Stromal cell of bone marrow (primary cell): ENCODE measurements at regions not wholly inside any gene's neighbourhood (a gene's known extent, or its start where the extent isn't known, plus 50 kb on each side); places are given as distances from the start of the nearest gene placed in this dataset.

Experiments
- DNase-seq: peaks from one replicate; pipeline ENCODE4 v3.0.0-alpha.2; 2012; ENCODE audit warnings: low read depth

DNA sequence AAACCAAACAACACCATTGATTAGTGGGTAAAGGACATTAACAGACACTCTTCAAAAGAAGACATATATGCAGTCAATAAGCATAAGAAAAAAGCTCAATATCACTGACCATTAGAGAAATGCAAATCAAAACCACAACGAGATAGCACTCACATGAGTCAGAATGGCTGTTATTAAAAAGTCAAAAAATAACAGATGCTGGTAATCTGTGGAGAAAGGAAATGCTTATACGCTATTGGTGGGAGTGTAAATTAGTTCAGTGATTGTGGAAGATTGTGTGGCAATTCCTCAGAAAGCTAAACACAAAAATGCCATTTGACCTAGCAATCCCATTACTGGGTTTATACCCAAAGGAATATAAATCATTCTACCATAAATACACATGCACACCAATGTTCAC lies 182.6 kb downstream of the TRPC6 start:
- DNase-seq, result no peak

DNA sequence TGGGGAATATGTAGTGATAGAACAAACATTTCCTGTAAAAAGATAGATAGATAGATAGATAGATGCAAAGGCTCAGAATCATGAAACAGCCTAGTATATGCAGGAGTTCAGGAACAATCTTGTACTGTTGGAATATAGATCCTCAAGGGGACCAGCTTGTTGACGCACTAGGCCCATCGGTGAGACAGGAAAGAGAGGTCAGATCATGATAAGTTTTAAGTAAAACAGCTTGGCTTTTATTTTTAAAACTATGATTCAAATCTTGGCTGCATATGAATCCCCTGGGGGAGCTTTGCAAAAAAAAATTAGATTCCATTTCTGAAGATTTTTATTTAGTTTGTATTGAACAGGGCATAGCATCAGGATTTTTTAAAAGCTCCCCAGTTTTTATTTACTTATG lies 185.8 kb downstream of the TRPC6 start:
- peak; percentile 45 for DNase-seq

DNA sequence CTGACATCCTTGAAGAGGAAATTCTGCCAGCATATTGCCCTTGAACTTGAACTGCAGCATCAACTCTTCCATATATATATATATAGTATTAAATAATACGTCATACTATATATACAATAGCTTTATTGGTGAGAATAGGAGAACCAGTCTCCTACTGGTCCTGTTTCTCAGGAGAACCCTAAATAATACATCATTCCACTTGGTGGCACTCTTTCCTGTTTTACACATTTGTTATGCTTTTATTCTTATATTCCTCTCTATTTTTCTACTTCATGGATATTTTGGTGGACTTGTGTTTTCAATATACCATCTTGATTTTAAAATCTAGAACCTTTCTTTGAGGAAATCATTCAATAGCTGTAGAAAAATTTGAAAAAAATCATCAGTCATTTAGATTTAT lies 193.3 kb downstream of the TRPC6 start:
- peak; percentile 16 for DNase-seq

DNA sequence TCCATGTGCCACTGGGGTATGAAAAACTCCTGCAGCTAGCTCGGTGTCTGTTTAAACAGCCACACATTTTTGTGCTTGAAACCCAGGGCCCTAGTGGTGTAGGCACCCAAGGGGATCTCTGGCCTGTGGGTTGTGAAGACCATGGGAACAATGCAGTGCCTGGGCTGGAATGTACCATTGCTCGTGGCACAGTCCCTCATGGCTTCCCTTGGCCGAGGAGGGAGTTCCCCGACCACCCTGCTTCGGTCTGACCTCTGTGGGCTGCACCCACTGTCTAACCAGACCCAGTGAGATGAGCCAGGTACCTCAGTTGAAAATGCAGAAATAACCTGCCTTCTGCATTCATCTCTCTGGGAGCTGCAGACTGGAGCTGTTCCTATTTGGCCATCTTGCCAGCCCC lies 214.0 kb downstream of the TRPC6 start:
- DNase-seq, result no peak

DNA sequence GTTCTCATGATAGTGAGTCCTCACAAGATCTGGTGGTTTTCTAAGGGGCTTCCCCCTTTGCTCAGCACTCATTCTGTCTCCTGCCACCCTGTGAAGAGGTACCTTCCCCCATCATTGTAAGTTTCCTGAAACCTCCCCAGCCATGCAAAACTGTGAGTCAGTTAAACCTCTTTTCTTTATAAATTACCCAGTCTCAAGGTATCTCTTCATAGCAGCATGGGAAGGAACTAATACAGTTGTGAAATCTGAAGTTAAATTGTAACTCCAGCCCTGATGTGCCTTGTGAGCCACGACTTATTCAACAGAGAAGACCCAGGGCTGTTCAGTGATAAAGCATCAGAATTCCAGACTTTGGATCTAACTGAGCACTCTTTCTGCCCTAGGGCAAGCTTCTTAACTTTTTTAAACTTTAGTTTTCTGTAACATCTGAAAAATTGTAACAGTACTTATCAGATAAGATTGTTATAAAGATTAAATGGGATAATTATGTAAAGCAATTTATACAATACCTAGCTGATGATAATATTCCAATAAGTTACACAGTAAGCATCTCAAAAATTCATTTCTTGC lies 220.0 kb downstream of the TRPC6 start:
- DNase-seq, result no peak

DNA sequence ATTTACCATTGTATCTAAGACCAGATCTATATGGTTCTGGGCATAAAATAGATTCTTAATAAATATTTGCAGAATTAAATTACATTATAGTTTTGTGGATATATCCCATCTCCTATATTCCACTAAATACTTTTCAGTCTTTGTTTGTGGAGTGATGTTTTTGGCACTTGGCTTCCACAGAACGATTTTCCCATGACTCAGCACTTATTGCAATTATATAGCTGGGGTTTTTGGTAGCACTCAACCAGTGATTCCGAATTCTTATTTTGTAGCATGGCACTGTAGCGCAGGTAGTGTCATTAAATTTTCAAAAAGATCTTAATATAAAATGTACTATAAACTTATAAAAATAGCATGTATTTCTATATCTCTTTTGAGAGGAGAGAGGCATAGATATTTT lies 221.2 kb downstream of the TRPC6 start:
- no peak for DNase-seq

DNA sequence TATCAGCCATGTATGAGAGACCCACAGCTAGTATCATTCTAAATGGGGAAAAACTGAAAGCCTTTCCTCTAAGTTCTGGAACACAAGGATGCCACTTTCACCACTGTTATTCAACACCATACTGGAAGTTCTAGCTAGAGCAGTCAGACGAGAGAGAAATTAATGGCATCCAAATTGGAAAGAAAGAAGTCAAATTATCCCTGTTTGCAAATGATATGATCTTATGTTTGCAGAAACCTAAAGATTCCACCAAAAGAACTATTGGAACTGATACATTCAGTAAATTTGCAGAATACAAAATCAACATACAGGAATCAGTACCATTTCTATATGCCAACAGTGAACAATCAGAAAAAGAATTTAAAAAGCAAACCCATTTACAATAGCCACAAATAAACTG lies 226.0 kb downstream of the TRPC6 start:
- no peak for DNase-seq

DNA sequence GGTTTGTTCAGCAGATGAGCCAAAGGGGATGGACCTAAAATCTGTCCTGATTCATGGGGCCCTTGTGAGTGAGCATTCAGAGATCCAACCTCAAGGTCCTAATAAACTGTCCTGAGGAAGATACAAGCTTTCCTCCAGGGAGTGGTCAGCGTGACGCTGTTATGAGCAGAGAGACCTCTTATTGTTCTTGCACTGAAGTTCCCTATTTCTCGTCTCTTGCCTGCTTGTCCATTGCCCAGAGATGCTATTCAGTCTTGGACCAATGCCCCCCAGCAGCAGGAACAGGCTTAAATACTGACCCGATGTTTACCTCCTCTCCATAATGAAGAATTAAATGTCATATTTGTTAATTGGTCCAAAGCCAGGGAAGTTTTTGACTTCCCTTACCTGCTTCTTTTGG lies 225.2 kb upstream of the PGR start:
- no peak for DNase-seq

DNA sequence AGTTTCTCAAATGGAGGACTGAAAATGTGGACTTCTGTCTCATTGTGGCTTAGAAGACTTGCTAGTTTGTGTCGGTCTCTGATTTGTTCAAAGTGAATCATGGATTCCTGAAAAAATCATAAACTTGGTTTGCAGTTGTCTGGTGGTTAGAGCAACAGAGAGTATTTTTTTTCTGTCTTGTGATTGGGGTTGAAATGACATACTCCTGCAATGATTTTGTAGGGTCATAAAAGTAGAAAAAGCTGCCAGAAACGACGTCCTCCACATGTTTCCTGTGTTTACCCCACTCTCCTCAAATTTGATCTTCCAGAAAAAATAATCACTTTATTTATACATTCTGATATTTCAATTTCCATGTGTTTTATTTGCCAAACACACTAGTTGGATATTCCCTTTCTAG lies 219.2 kb upstream of the PGR start:
- no peak for DNase-seq

DNA sequence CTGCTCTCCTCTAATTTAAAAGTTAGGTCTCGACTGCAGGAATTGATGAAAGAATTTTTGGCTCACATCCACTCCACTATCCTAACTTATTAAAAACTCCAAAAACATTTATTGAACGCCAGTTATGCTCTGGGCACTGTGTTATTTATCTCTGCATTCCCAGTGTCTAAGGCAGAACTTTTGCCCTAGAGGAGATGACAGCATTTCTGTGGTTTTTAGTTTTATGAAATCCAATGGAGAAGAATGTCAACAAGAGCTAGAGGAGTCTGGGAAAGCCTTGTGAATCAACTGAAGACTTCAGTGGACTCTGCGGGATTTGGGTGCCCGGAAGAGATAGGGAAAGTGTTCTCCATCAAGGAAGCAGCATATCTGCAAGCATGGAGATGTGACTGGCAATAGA lies 217.0 kb upstream of the PGR start:
- peak; percentile 37 for DNase-seq

DNA sequence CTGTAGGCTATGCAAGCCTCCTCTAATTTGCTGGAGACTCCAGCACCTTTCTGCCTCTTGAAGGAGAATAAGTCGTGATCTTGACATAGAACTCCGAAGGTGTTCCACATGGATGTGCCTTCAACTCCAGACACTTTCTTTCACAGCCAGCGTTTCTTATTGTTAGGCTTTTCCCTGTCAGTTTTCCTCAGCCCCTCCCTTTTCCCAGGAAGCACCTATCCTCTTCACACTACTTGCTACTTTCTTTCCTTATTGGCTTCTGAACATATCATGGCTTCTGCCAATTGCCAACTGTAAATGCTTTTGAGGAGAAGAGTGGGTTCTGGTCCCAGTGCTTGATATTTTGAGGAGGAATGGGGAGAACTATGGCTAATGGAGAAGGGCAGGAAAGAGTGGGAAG lies 216.3 kb upstream of the PGR start:
- no peak for DNase-seq

DNA sequence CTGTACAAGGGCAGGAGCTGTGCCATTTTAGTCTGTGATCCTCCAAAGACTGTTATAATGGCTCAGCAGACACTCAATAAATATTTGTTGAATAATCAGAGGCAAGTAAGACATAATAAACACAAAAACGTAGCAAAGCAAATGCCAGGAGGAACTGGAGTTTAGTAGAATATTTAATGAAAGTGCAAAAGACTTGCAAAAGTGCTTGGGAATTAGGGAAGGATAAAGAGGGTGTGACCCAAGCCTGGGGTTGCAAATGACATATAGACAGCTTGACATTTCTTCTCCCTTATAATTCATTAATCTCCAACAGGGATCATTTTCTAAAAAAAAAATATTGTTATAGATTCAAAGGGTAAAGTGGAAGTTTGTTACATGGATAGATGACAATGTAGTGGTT lies 212.7 kb upstream of the PGR start:
- no peak for DNase-seq

DNA sequence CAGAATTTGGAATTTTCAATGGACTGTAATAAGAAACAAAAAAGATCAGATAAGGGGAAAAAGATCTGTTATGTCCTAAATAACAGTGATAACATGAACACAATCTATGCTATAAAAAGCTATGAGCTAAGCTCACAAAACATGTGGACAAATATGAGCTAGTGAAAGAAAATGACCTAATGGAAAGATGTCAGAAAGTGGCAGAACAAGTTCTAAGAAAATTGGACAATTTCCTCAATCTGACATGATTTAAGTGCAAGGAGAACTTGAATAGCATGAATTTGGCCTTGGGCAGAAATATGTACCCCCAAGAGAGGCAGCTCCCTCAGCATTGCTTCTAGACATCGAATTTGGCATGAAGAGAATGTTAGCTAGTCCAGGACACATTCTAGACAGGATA lies 212.0 kb upstream of the PGR start:
- DNase-seq, result no peak

DNA sequence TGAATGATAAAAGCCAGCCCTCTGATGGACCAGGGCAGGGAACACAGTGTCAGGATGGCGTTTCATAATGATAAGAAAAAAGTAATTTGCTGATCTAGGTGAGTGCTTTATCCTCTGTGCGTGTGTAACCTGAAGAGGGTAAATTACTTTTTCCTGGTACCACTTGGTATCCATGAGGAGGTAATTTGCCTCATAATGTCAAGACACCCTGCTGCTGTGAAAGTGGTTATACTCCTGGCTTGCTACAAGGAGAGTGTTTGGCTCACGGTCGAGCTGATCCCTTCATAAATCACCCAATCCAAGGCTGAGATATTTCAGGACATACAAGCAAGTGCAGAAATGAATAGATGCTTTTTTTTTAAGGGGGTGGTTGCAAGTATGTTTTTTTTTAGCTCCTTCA lies 207.2 kb upstream of the PGR start:
- no peak for DNase-seq

DNA sequence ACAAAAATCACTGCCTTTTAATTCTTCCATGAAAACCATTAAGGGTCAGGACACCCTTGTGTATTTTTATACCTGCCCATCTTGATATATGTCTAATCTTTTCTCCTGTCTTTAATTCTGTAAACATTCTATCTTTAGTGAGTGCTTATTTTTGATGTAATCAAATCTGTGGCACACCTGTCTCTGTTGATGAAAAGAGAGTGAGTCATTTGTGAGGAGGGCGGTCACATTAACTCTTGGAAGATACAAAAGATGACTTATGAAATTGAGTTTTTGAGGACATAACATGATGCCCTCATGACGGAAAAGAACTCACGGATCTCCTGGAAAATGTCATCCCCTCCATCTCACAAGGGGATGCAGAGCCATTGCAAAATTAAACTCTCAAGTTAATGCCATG lies 206.5 kb upstream of the PGR start:
- DNase-seq, result no peak

DNA sequence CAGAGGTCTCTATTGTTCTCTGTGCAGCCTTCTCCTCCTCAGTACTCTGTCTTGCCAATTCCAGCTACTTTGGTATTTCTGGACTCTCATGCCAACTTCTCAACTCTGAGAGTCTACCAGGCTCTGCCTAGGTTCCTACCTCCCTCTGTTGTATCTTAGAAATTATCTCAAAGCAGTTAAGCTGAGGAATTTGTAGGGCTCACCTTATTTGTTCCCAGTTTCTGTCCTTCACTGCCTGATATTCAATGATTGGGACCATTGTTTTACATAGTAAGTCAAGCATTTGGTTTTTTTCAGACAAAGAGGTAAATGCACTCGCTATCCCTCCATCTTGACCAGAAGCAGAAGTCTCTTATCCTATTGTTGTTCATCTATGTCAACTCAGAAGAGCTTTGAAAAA lies 205.0 kb upstream of the PGR start:
- no peak for DNase-seq

DNA sequence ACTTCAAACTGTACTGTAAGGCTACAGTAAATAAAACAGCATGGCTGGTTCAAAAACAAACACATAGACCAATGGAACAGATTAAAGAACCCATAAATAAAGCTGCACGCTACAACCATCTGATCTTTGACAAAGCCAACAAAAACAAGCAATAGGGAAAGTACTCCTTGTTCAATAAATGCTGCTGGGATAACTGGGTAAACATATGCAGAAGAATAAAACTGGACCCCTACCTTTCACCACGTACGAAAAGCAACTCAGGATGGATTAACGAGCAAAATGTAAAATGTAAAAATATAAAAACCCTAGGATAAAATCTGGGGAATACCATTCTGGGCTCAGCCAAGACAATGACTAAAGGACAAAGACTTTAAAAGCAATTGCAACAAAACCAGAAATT lies 201.8 kb upstream of the PGR start:
- DNase-seq, result no peak

DNA sequence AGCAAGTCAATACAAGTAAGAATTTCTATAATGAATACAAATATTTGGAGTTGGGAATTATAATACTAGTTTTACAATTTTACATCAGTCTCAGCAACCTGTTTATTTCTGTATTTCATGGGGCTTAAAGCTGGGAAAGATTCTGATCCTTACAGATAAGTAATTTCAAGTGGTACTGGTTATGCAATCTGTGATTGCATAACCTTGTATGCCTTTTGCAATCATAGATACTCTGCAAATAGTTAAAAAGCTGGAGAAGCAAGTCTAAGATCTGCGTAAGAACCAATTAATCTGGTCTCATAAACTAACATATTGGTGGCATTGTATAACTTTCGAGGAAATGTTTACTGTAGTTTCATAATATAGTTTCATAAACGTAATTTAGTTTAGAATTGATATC lies 198.3 kb upstream of the PGR start:
- no peak for DNase-seq

DNA sequence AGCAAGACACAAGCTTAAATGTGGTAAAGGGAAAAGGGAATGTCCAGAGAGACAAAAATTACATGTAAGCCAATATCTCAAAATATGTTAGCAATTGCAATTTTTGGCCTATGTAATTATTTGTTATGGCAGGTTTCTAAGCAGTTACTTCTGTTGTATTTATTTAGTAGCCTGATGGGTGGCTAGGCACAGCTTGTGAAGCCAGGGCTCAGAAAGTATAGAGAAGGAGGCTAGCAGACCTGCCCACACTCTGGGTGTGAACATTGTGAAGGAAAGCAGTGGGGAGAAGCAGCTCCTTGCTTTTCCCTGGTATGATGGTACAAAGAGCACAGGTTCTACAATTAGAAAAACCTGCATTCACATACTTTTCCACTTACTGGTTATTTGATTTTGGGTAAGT lies 196.5 kb upstream of the PGR start:
- no peak for DNase-seq

DNA sequence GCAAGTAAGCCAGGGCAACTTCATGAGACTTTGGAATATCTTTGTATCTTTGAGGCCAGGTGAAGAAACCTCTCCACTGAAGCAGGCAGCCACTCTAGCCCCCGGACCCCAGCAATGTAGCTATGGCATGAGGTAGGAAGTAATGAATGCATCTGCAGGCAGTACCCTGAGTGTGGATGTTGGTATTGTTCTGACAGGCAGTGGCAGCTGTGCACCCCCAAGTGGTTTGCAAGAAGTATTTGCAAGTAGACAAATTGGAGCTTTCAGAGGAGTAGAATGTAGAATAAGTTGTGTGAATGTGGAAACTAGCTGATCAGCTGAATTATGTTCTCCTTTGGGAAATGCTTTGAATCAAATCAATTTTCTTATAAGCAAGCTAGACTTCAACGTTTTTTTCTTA lies 194.4 kb upstream of the PGR start:
- DNase-seq, result no peak

DNA sequence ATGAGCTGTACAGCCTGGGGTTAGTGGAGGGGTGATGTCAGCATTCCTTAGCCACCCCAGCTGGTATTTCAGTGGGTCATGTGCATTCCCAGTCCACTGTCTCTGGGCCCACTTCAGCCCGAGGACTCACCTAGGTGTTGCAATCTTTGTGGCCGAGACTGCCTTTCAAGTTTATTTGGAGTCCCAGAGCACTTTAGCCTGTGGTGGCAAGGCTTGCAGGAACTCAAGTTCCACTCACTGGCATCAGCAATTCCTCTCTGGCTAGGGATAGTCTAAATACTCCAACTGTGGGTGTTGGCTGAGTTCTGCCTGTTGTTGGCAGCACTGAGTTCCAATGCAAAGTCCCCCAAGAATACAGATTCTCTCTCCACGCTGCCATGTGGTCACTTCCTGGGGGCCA lies 191.6 kb upstream of the PGR start:
- no peak for DNase-seq

DNA sequence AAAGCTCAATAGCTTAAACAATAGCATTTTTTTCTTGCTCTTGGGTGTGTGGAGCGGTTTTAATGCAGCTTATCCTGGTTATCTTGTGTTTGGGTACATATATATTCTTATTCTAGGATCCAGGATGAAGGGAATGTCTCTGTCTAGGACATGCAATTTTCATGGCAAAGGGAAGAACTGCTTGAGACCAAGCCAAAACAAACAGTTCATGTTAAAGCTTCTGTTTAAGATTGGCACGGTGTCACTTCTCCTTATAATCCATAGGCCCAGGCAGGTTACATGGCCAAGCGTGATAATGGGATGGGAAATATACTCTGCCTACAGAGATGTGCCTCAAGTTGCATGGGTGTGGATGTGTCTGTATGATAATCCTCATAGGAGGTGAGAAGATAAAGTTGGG lies 177.1 kb upstream of the PGR start:
- no peak for DNase-seq

DNA sequence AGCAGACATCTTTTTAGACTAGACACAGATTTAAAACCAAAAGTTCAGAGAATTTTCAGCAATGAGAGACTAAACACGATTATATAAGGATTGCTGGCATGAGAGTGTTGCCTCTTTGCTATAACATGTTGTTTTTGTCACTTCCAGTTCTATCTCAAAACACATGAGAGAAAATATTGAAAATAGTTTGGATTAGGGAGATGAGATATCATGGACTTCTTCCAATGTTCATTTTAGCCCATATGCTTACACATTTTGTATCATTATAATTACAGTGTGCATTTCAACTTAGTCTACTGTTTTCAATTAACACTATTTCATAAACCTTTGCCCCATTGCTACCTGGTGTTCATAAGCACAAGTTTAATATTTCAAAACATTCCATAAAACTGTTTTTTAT lies 175.9 kb upstream of the PGR start:
- no peak for DNase-seq

DNA sequence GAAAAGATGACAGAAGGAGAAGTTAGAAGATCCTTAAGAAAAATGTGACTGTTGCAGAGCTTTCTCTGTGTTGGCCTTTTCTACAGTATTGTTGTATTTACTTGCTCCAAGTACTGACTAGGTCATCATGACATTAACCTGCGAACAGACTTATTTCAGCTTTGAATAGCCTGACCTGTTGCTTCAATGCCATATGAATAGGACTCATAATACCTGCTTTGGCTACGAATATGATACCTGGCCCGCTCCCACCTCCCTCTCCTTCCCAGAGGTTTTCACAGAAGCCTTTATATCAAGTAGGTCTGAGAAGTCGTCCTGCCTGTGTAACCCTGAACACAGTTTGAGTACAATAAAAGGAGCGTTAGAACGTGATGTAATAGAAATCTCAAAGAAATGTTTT lies 169.6 kb upstream of the PGR start:
- no peak for DNase-seq

DNA sequence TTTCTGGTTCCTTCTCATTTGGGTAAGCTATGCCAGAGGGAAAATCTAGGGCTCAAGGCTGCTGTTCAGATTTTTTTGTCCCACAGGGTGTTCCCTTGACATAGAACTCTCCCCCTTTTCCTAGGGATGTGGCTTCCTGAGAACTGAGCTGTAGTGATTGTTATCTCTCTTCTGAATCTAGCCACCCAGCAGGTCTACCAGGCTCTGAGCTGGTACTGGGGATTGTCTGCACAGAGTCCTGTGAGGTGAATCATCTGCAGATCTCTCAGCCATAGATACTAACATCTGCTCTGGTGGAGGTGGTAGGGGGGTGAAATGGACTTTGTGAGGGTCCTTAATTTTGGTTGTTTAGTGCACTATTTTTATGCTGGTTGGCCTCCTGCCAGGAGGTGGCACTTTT lies 167.3 kb upstream of the PGR start:
- DNase-seq, result no peak
